Upper lobe of left lung (tissue), 4 donors: ENCODE measurements at regions not wholly inside any gene's neighbourhood (a gene's known extent, or its start where the extent isn't known, plus 50 kb on each side); places are given as distances from the start of the nearest gene placed in this dataset.

Experiments used
- EP300 ChIP-seq, 4 donors: sonication (generic); formaldehyde crosslinking; IDR thresholded peaks; one replicate each; pipeline ENCODE4 v1.5.1; 2017; ENCODE audit warnings: antibody characterized with exemption in 4 of 4, control low read depth in 2 of 4
- POLR2A ChIP-seq, 4 donors: fragments of 450-650 bp; IDR thresholded peaks; one replicate each; pipeline ENCODE4 v1.5.1; 2016 to 2017; ENCODE audit warnings: antibody characterized with exemption in 4 of 4, mild to moderate bottlenecking in 2 of 4
- POLR2AphosphoS5 ChIP-seq, 2 donors: sonication (generic); formaldehyde crosslinking; IDR thresholded peaks; one replicate each; pipeline ENCODE4 v1.5.1; 2017; ENCODE audit warnings: antibody characterized with exemption in 2 of 2
- TF ChIP-seq, protein P1 (sequence below), 6 experiments: fragments of 450-650 bp in 4 of 6; fragments of 200-600 bp in 2 of 6; sonication (generic) in 2 of 6; IDR thresholded peaks; one replicate each; pipeline ENCODE4 v1.5.1; 2016 to 2019; ENCODE audit warnings: antibody characterized with exemption in 6 of 6

DNA sequence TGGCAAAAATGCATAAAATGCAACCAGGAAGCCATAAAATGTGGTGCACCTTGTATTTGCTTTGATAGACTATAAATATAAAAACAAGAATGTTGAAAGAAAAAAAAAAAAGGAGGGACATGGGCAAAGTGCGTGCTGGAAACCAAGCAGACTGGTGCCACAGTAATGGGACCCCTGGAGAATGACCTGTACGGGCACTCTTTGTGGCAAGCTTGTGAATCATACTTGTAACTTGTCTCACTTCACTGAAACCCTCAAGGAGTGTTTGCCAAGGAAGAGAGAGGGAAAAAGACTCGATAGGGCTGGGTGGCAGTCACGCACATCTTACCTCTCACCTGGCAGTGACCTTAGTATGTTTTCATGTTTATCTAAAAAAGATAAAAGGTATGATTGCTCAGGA lies 1183.6 kb downstream of the GATA3 start:
- TF ChIP-seq, protein P1, sequence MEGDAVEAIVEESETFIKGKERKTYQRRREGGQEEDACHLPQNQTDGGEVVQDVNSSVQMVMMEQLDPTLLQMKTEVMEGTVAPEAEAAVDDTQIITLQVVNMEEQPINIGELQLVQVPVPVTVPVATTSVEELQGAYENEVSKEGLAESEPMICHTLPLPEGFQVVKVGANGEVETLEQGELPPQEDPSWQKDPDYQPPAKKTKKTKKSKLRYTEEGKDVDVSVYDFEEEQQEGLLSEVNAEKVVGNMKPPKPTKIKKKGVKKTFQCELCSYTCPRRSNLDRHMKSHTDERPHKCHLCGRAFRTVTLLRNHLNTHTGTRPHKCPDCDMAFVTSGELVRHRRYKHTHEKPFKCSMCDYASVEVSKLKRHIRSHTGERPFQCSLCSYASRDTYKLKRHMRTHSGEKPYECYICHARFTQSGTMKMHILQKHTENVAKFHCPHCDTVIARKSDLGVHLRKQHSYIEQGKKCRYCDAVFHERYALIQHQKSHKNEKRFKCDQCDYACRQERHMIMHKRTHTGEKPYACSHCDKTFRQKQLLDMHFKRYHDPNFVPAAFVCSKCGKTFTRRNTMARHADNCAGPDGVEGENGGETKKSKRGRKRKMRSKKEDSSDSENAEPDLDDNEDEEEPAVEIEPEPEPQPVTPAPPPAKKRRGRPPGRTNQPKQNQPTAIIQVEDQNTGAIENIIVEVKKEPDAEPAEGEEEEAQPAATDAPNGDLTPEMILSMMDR (IDR thresholded peaks at IDR 0.05), result no peak
- TF ChIP-seq POLR2A (IDR thresholded peaks at IDR 0.05) (no peak), POLR2AphosphoS5 (IDR thresholded peaks at IDR 0.05) (no peak), EP300 (IDR thresholded peaks at IDR 0.05) (no peak)
